ENCODE measurements at regions not wholly inside any gene's neighbourhood (a gene's known extent, or its start where the extent isn't known, plus 50 kb on each side); places are given as distances from the start of the nearest gene placed in this dataset.

GRCh38 chr9:36450110-36450732 is 50.2 kb upstream of the RNF38 start:
- DNase-seq (ENCODE audit: low spot score in 2 of 2): peak in 1 of 2 donors; percentile 8
- no peak for ATAC-seq (ENCODE audit: low read depth)
- no peaks in the 10 kb centered on the region for H3K9me3 Mint-ChIP-seq

More at GRCh38 chr9:36450110-36450732, 50.2 kb upstream of the RNF38 start:
- Mint-ChIP-seq H3K27me3 (no peaks in the 10 kb centered on the region), H3K36me3 (peaks cover 8% of the 10 kb centered on the region), H3K4me3 (no peak overlapping the region), H3K27ac (no peak overlapping the region), H3K4me1 (peaks cover 9% of the 10 kb centered on the region)

Measured in memory B cell (primary cell).